Calu3 (cell line): ENCODE measurements at regions not wholly inside any gene's neighbourhood (a gene's known extent, or its start where the extent isn't known, plus 50 kb on each side); places are given as distances from the start of the nearest gene placed in this dataset.

Experiments
- BruUV-seq: library from RNA; stranded (reverse); fragments of 400-500 nt; replicated peaks from 2 replicates; lab custom pipeline; 2021; lab: Mats Ljungman, UMichigan
- CTCF ChIA-PET: fragments of 300-600 bp; sonication (Branson Sonifier 250); formaldehyde crosslinking; loops from one replicate; lab custom pipeline; 2022; ENCODE audit warnings: antibody characterized with exemption; lab: Charles Lee
- DNase-seq: peaks from one replicate; pipeline ENCODE4 v3.0.0; 2022
- H3K27ac Mint-ChIP-seq: one replicate; pipeline ENCODE4 v1.8.0; 2022; ENCODE audit warnings: mixed read lengths; ENCODE audit not compliant: unreplicated experiment
- H3K27me3 Mint-ChIP-seq: one replicate; pipeline ENCODE4 v1.8.0; 2022; ENCODE audit warnings: mixed read lengths; ENCODE audit not compliant: unreplicated experiment
- H3K36me3 Mint-ChIP-seq: one replicate; pipeline ENCODE4 v1.8.0; 2022; ENCODE audit warnings: mild to moderate bottlenecking, moderate library complexity, mixed read lengths; ENCODE audit not compliant: insufficient read depth, unreplicated experiment
- H3K4me1 Mint-ChIP-seq: one replicate; pipeline ENCODE4 v1.8.0; 2022; ENCODE audit warnings: mild to moderate bottlenecking, low read depth, mixed read lengths; ENCODE audit not compliant: unreplicated experiment
- H3K4me3 Mint-ChIP-seq: one replicate; pipeline ENCODE4 v1.8.0; 2022; ENCODE audit warnings: mild to moderate bottlenecking, low read depth, moderate library complexity, mixed read lengths; ENCODE audit not compliant: unreplicated experiment
- H3K9me3 Mint-ChIP-seq: one replicate; pipeline ENCODE4 v1.8.0; 2022; ENCODE audit warnings: low read depth, mixed read lengths; ENCODE audit not compliant: unreplicated experiment
- CTCF ChIP-seq: fragments of 200-600 bp; IDR thresholded peaks from one replicate; pipeline ENCODE4 v1.8.0; 2022; ENCODE audit warnings: antibody characterized with exemption; ENCODE audit not compliant: unreplicated experiment
- intact Hi-C: fragments of 100-400 bp; cut with micrococcal nuclease; formaldehyde crosslinking; loops from one replicate; pipeline ENCODE4 v1.10.0; 2022; ENCODE audit not compliant: unreplicated experiment

- H3K27ac Mint-ChIP-seq, result no peak overlapping the region
- no peak for DNase-seq
- no peak for TF ChIP-seq CTCF
- no peaks in the 10 kb centered on the region for H3K27me3 Mint-ChIP-seq
- no peaks in the 10 kb centered on the region for H3K4me1 Mint-ChIP-seq
- no peaks in the 10 kb centered on the region for H3K36me3 Mint-ChIP-seq
- intact Hi-C loops, result no loop called here
- no peaks in the 10 kb centered on the region for H3K9me3 Mint-ChIP-seq
- no TSS peak for BruUV-seq
- H3K4me3 Mint-ChIP-seq, result no peak overlapping the region
- CTCF ChIA-PET, result interaction anchor here (0.7 kb wide), 2 partner anchors 100 to 210 kb away, joined by 3 to 5 read pairs; no protein-coding TSS in a partner anchor
Measured at GRCh38 chr3:56890448-56891091, 88.8 kb upstream of the ARHGEF3 start.

GRCh38 chr3:56889131-56889530 lies 87.4 kb upstream of the ARHGEF3 start:
- Mint-ChIP-seq H3K27ac (no peak overlapping the region), H3K4me1 (no peaks in the 10 kb centered on the region), H3K9me3 (no peaks in the 10 kb centered on the region), H3K36me3 (no peaks in the 10 kb centered on the region), H3K27me3 (no peaks in the 10 kb centered on the region), H3K4me3 (no peak overlapping the region)
- no peak for DNase-seq
- intact Hi-C loops, result no loop called here
- BruUV-seq, result no TSS peak
- TF ChIP-seq CTCF, result no peak
- CTCF ChIA-PET, result no interaction called here

- Mint-ChIP-seq H3K4me3 (no peak overlapping the region), H3K27ac (no peak overlapping the region), H3K9me3 (no peaks in the 10 kb centered on the region), H3K36me3 (no peaks in the 10 kb centered on the region), H3K4me1 (no peaks in the 10 kb centered on the region), H3K27me3 (no peaks in the 10 kb centered on the region)
- no peak for DNase-seq
- TF ChIP-seq CTCF, result no peak
- CTCF ChIA-PET, result interaction anchor here (0.6 kb wide), 2 partner anchors 41 to 635 kb away, joined by 4 read pairs; no protein-coding TSS in a partner anchor
- BruUV-seq, result no TSS peak
- intact Hi-C loops, result no loop called here
Measured at GRCh38 chr3:56887402-56888025, 85.8 kb upstream of the ARHGEF3 start.

- no TSS peak for BruUV-seq
- no peak for DNase-seq
- Mint-ChIP-seq H3K4me3 (no peak overlapping the region), H3K27ac (no peak overlapping the region), H3K4me1 (no peaks in the 10 kb centered on the region), H3K36me3 (no peaks in the 10 kb centered on the region), H3K9me3 (no peaks in the 10 kb centered on the region), H3K27me3 (no peaks in the 10 kb centered on the region)
- CTCF ChIA-PET, result no interaction called here
- intact Hi-C loops, result no loop called here
- no peak for TF ChIP-seq CTCF
Measured at GRCh38 chr3:56886314-56886713, 84.6 kb upstream of the ARHGEF3 start.
